Spleen (tissue), 11 donors: ENCODE measurements at regions not wholly inside any gene's neighbourhood (a gene's known extent, or its start where the extent isn't known, plus 50 kb on each side); places are given as distances from the start of the nearest gene placed in this dataset.

ENCODE experiments used
- DNase-seq: peaks from one replicate; pipeline ENCODE4 v3.0.0-alpha.2; 2020
- H3K27ac ChIP-seq, 8 donors: fragments of 200-600 bp; sonication (generic) in 7 of 8; 1 replicate in 4 of 8; 2 replicates in 4 of 8; pipeline versions ENCODE4 v1.5.0 to v1.8.0; 2016 to 2021; ENCODE audit warnings: inconsistent platforms in 4 of 8, mild to moderate bottlenecking in 4 of 8, moderate library complexity in 1 of 8
- H3K27me3 ChIP-seq, 7 donors: fragments of 200-600 bp; sonication (generic) in 6 of 7; replicated peaks in 1 of 7; 1 replicate in 4 of 7; 2 replicates in 3 of 7; pipeline versions ENCODE4 v1.5.0 to v1.8.0; 2016 to 2021; ENCODE audit warnings: inconsistent platforms in 3 of 7, mild to moderate bottlenecking in 1 of 7
- H3K36me3 ChIP-seq, 6 donors: fragments of 200-600 bp; sonication (generic) in 5 of 6; 1 replicate in 4 of 6; 2 replicates in 2 of 6; pipeline versions ENCODE4 v1.5.0 to v1.8.0; 2016 to 2021; ENCODE audit warnings: inconsistent platforms in 2 of 6
- H3K4me1 ChIP-seq, 6 donors: fragments of 200-600 bp; sonication (generic) in 5 of 6; 1 replicate in 3 of 6; 2 replicates in 3 of 6; pipeline versions ENCODE4 v1.5.0 to v1.8.0; 2016 to 2021; ENCODE audit warnings: inconsistent platforms in 3 of 6
- H3K4me3 ChIP-seq, 8 donors: fragments of 200-600 bp; sonication (generic) in 7 of 8; 1 replicate in 4 of 8; 2 replicates in 4 of 8; pipeline versions ENCODE4 v1.5.0 to v1.8.0; 2016 to 2021; ENCODE audit warnings: inconsistent platforms in 4 of 8, mild to moderate bottlenecking in 4 of 8, moderate library complexity in 2 of 8
- H3K9me3 ChIP-seq, 8 donors: fragments of 200-600 bp; sonication (generic) in 7 of 8; 1 replicate in 4 of 8; 2 replicates in 4 of 8; pipeline versions ENCODE4 v1.5.0 to v1.8.0; 2016 to 2021; ENCODE audit warnings: inconsistent platforms in 4 of 8
- CTCF ChIP-seq, 11 experiments: fragments of 200-600 bp in 7 of 11; fragments of 450-650 bp in 4 of 11; sonication (generic) in 4 of 11; IDR thresholded peaks in 8 of 11; conservative IDR thresholded peaks in 3 of 11; 1 replicate in 7 of 11; 2 replicates in 4 of 11; pipeline versions ENCODE4 v1.4.0 to v1.8.0; 2016 to 2021; ENCODE audit warnings: antibody characterized with exemption in 11 of 11, inconsistent platforms in 4 of 11, mild to moderate bottlenecking in 1 of 11
- POLR2A ChIP-seq, 3 donors: fragments of 450-650 bp; IDR thresholded peaks; one replicate each; pipeline ENCODE4 v1.5.1; 2017; ENCODE audit warnings: antibody characterized with exemption in 3 of 3, mild to moderate bottlenecking in 1 of 3
- POLR2AphosphoS5 ChIP-seq, 3 donors: sonication (generic); formaldehyde crosslinking; IDR thresholded peaks; one replicate each; pipeline ENCODE4 v1.5.1; 2017; ENCODE audit warnings: antibody characterized with exemption in 3 of 3
- WGBS, 5 donors: extraction: QIAGEN DNeasy Blood & Tissue Kit in 3 of 5; methylation state at CpG; one replicate each; pipeline versions ENCODE4 v1.1.5 to v1.1.7; 2013 to 2018; 5-methylcytosine and 5-hydroxymethylcytosine counted together
- intact Hi-C: fragments of 100-400 bp; cut with DNase I; formaldehyde crosslinking; loops from one replicate; pipeline ENCODE4 v1.15.0; 2023; ENCODE audit warnings: low total_unique reads
- donor health status: healthy with polysubstance abuse.
- donor health status: DM: no; HTN: no; CAD: no; lungs with moderate emphysema.
- donor health status: DM: no; HTN: no; CAD: no.
- donor health status: Bipolar disorder and iron deficiency.
- donor health status: healthy.
- donor health status: DM: no; HTN: no; CAD: no.
- donor health status: DM: yes; HTN: yes; CAD: no.

GRCh38 chr4:97038146-97038516 is 1105.1 kb downstream of the STPG2 start:
- no peak for DNase-seq
- Histone ChIP-seq H3K36me3 (no peaks in the 10 kb centered on the region), H3K27me3 (no peaks in the 10 kb centered on the region), H3K4me3 (no peak overlapping the region), H3K27ac (no peak overlapping the region), H3K9me3 (peaks cover 0 to 10% (median 0%) of the 10 kb centered on the region in 8 donors), H3K4me1 (no peaks in the 10 kb centered on the region)
- intact Hi-C loops, result no loop called here
- WGBS, 5 donors, result 80 to 86% (median 85%) methylated on average over 8 to 9 of the region's 9 CpGs
- TF ChIP-seq POLR2AphosphoS5 (IDR thresholded peaks at IDR 0.05), result no peak
- no peak for TF ChIP-seq POLR2A (IDR thresholded peaks at IDR 0.05)
- TF ChIP-seq CTCF (IDR thresholded peaks at IDR 0.05 in 8 of 11, conservative IDR thresholded peaks at IDR 0.05 in 3 of 11), result no peak

- Histone ChIP-seq H3K9me3 (peaks cover 0 to 10% (median 0%) of the 10 kb centered on the region in 8 donors), H3K27ac (no peak overlapping the region), H3K4me3 (no peak overlapping the region), H3K36me3 (no peaks in the 10 kb centered on the region), H3K27me3 (no peaks in the 10 kb centered on the region), H3K4me1 (no peaks in the 10 kb centered on the region)
- TF ChIP-seq POLR2AphosphoS5 (IDR thresholded peaks at IDR 0.05), result no peak
- no peak for TF ChIP-seq POLR2A (IDR thresholded peaks at IDR 0.05)
- TF ChIP-seq CTCF (IDR thresholded peaks at IDR 0.05 in 8 of 11, conservative IDR thresholded peaks at IDR 0.05 in 3 of 11), result no peak
- DNase-seq, result no peak
- 66 to 84% (median 79%) methylated on average over 3 of the region's 3 CpGs for WGBS, 5 donors
- intact Hi-C loops, result no loop called here
Observed at GRCh38 chr4:97072666-97073065, 1070.6 kb downstream of the STPG2 start.

GRCh38 chr4:97073194-97073593 is 1070.1 kb downstream of the STPG2 start:
- no peak overlapping the region for H3K27ac ChIP-seq
- intact Hi-C loops, result no loop called here
- 38 to 59% (median 52%) methylated on average over 3 of the region's 3 CpGs for WGBS, 5 donors
- peaks cover 0 to 10% (median 0%) of the 10 kb centered on the region in 8 donors for H3K9me3 ChIP-seq
- no peak overlapping the region for H3K4me3 ChIP-seq
- H3K4me1 ChIP-seq, result no peaks in the 10 kb centered on the region
- TF ChIP-seq POLR2A (IDR thresholded peaks at IDR 0.05), result no peak
- TF ChIP-seq POLR2AphosphoS5 (IDR thresholded peaks at IDR 0.05), result no peak
- TF ChIP-seq CTCF (IDR thresholded peaks at IDR 0.05 in 8 of 11, conservative IDR thresholded peaks at IDR 0.05 in 3 of 11), result no peak
- H3K36me3 ChIP-seq, result no peaks in the 10 kb centered on the region
- no peak for DNase-seq
- H3K27me3 ChIP-seq, result no peaks in the 10 kb centered on the region

GRCh38 chr4:97074531-97074930 is 1068.7 kb downstream of the STPG2 start:
- no peaks in the 10 kb centered on the region for H3K36me3 ChIP-seq
- WGBS, 5 donors, result 86 to 98% (median 93%) methylated on average over 2 of the region's 2 CpGs
- intact Hi-C loops, result no loop called here
- H3K9me3 ChIP-seq, result peaks cover 0 to 10% (median 0%) of the 10 kb centered on the region in 8 donors
- no peak overlapping the region for H3K4me3 ChIP-seq
- H3K4me1 ChIP-seq, result no peaks in the 10 kb centered on the region
- no peak overlapping the region for H3K27ac ChIP-seq
- no peaks in the 10 kb centered on the region for H3K27me3 ChIP-seq
- no peak for DNase-seq
- TF ChIP-seq POLR2A (IDR thresholded peaks at IDR 0.05) (no peak), POLR2AphosphoS5 (IDR thresholded peaks at IDR 0.05) (no peak), CTCF (IDR thresholded peaks at IDR 0.05 in 8 of 11, conservative IDR thresholded peaks at IDR 0.05 in 3 of 11) (no peak)
